ENCODE measurements at regions not wholly inside any gene's neighbourhood (a gene's known extent, or its start where the extent isn't known, plus 50 kb on each side); places are given as distances from the start of the nearest gene placed in this dataset.

GRCh38 chr5:121500310-121500709, 351.4 kb upstream of the FTMT start:
- Histone ChIP-seq H3K9me2 (replicated peaks; ENCODE audit: insufficient read depth, low read length) (no peaks in the 10 kb centered on the region), H3K79me2 (ENCODE audit: insufficient read depth, low read length) (no peaks in the 10 kb centered on the region), H3K4me2 (ENCODE audit: low read depth, low read length, poor library complexity, severe bottlenecking) (no peak overlapping the region), H3K9ac (ENCODE audit: low read length) (no peak overlapping the region), H3K9me3 (ENCODE audit: insufficient read depth, low read length) (no peaks in the 10 kb centered on the region), H3K27ac (ENCODE audit: low read depth, low read length) (no peak overlapping the region), H3K27me3 (ENCODE audit: low read length) (no peaks in the 10 kb centered on the region), H2AFZ (ENCODE audit: low read depth, low read length, severe bottlenecking) (no peak overlapping the region), H3K4me3 (ENCODE audit: insufficient read depth, low read length, poor library complexity, severe bottlenecking) (no peak overlapping the region), H3F3A (ENCODE audit: insufficient read depth) (no peaks in the 10 kb centered on the region), H3K36me3 (ENCODE audit: low read length) (no peaks in the 10 kb centered on the region), H4K20me1 (ENCODE audit: low read depth, low read length) (no peaks in the 10 kb centered on the region)
- no peak for TF ChIP-seq CTCF (IDR thresholded peaks at IDR 0.05; ENCODE audit: insufficient read depth, low read length, poor library complexity, severe bottlenecking)

GRCh38 chr5:121503111-121503840, 348.4 kb upstream of the FTMT start:
- Histone ChIP-seq H3K9ac (ENCODE audit: low read length) (no peak overlapping the region), H3K4me3 (ENCODE audit: insufficient read depth, low read length, poor library complexity, severe bottlenecking) (no peak overlapping the region), H3K9me3 (ENCODE audit: insufficient read depth, low read length) (no peaks in the 10 kb centered on the region), H3K27me3 (ENCODE audit: low read length) (no peaks in the 10 kb centered on the region), H3K27ac (ENCODE audit: low read depth, low read length) (no peak overlapping the region), H3K4me2 (ENCODE audit: low read depth, low read length, poor library complexity, severe bottlenecking) (no peak overlapping the region), H3K36me3 (ENCODE audit: low read length) (no peaks in the 10 kb centered on the region), H4K20me1 (ENCODE audit: low read depth, low read length) (no peaks in the 10 kb centered on the region), H3F3A (ENCODE audit: insufficient read depth) (no peaks in the 10 kb centered on the region), H3K79me2 (ENCODE audit: insufficient read depth, low read length) (no peaks in the 10 kb centered on the region), H3K9me2 (replicated peaks; ENCODE audit: insufficient read depth, low read length) (no peaks in the 10 kb centered on the region), H2AFZ (ENCODE audit: low read depth, low read length, severe bottlenecking) (no peak overlapping the region)
- TF ChIP-seq EZH2phosphoT487 (conservative IDR thresholded peaks at IDR 0.05; ENCODE audit: low read length) = no peak
- no peak for TF ChIP-seq CTCF (IDR thresholded peaks at IDR 0.05; ENCODE audit: insufficient read depth, low read length, poor library complexity, severe bottlenecking)

GRCh38 chr5:121516997-121517396, 334.7 kb upstream of the FTMT start:
- TF ChIP-seq CTCF (IDR thresholded peaks at IDR 0.05; ENCODE audit: insufficient read depth, low read length, poor library complexity, severe bottlenecking) (no peak), EZH2phosphoT487 (conservative IDR thresholded peaks at IDR 0.05; ENCODE audit: low read length) (no peak)
- H3K36me3 ChIP-seq (ENCODE audit: low read length) = no peaks in the 10 kb centered on the region
- H3K9me2 ChIP-seq (replicated peaks; ENCODE audit: insufficient read depth, low read length) = no peaks in the 10 kb centered on the region
- H3K4me2 ChIP-seq (ENCODE audit: low read depth, low read length, poor library complexity, severe bottlenecking) = no peak overlapping the region
- no peak overlapping the region for H3K4me3 ChIP-seq (ENCODE audit: insufficient read depth, low read length, poor library complexity, severe bottlenecking)
- H3K9me3 ChIP-seq (ENCODE audit: insufficient read depth, low read length) = no peaks in the 10 kb centered on the region
- H3K27me3 ChIP-seq (ENCODE audit: low read length) = no peaks in the 10 kb centered on the region
- no peak overlapping the region for H2AFZ ChIP-seq (ENCODE audit: low read depth, low read length, severe bottlenecking)
- H3F3A ChIP-seq (ENCODE audit: insufficient read depth) = no peaks in the 10 kb centered on the region
- no peaks in the 10 kb centered on the region for H3K79me2 ChIP-seq (ENCODE audit: insufficient read depth, low read length)
- H3K9ac ChIP-seq (ENCODE audit: low read length) = no peak overlapping the region
- no peaks in the 10 kb centered on the region for H4K20me1 ChIP-seq (ENCODE audit: low read depth, low read length)
- H3K27ac ChIP-seq (ENCODE audit: low read depth, low read length) = no peak overlapping the region

Measured in SU-DHL-6 (cell line).